Activated T-cell treated with anti-CD3 and anti-CD28 coated beads, Interleukin-2, amount 50 U/mL, for 72 hours (primary cell): ENCODE measurements at regions not wholly inside any gene's neighbourhood (a gene's known extent, or its start where the extent isn't known, plus 50 kb on each side); places are given as distances from the start of the nearest gene placed in this dataset.

ENCODE experiments used
- ATAC-seq, 2 donors: fragments of 150-1000 bp; cut with Tn5 transposase; replicated peaks in 1 of 2; 2 replicates each; pipeline ENCODE4 v1.10.0; 2021; ENCODE audit warnings: moderate library complexity in 2 of 2, mild to moderate bottlenecking in 1 of 2
- DNase-seq, 2 donors: peaks; one replicate each; pipeline ENCODE4 v3.0.0; 2021 to 2022; ENCODE audit warnings: mixed read lengths in 1 of 2
- H3K27ac Mint-ChIP-seq: one replicate; pipeline ENCODE4 v1.8.0; 2022; ENCODE audit warnings: mild to moderate bottlenecking, moderate library complexity, mixed read lengths
- H3K27me3 Mint-ChIP-seq: one replicate; pipeline ENCODE4 v1.8.0; 2022; ENCODE audit warnings: low read depth, mixed read lengths
- H3K36me3 Mint-ChIP-seq, 2 donors: one replicate each; pipeline ENCODE4 v1.8.0; 2022; ENCODE audit warnings: mixed read lengths in 2 of 2, mild to moderate bottlenecking in 1 of 2; ENCODE audit not compliant: insufficient read depth in 2 of 2
- H3K4me1 Mint-ChIP-seq: one replicate; pipeline ENCODE4 v1.8.0; 2022; ENCODE audit warnings: low read depth, mixed read lengths
- H3K4me3 Mint-ChIP-seq, 2 donors: one replicate each; pipeline ENCODE4 v1.8.0; 2022; ENCODE audit warnings: mild to moderate bottlenecking in 2 of 2, mixed read lengths in 2 of 2, moderate library complexity in 2 of 2
- H3K9me3 Mint-ChIP-seq, 2 donors: one replicate each; pipeline ENCODE4 v1.8.0; 2022; ENCODE audit warnings: mixed read lengths in 2 of 2

GRCh38 chr12:107296681-107297089 is 203.3 kb upstream of the CRY1 start:
- no peak for ATAC-seq
- Mint-ChIP-seq H3K4me3 (no peak overlapping the region), H3K36me3 (no peaks in the 10 kb centered on the region), H3K4me1 (peaks cover 7% of the 10 kb centered on the region), H3K27ac (no peak overlapping the region), H3K9me3 (peaks cover 0 to 5% of the 10 kb centered on the region in 2 donors), H3K27me3 (no peaks in the 10 kb centered on the region)
- DNase-seq: no peak

GRCh38 chr12:107302649-107303341 is 209.4 kb upstream of the CRY1 start:
- Mint-ChIP-seq H3K4me3 (no peak overlapping the region), H3K9me3 (peaks cover 0 to 1% of the 10 kb centered on the region in 2 donors), H3K4me1 (no peaks in the 10 kb centered on the region), H3K36me3 (no peaks in the 10 kb centered on the region), H3K27ac (no peak overlapping the region), H3K27me3 (no peaks in the 10 kb centered on the region)
- no peak for ATAC-seq
- no peak for DNase-seq

DNA sequence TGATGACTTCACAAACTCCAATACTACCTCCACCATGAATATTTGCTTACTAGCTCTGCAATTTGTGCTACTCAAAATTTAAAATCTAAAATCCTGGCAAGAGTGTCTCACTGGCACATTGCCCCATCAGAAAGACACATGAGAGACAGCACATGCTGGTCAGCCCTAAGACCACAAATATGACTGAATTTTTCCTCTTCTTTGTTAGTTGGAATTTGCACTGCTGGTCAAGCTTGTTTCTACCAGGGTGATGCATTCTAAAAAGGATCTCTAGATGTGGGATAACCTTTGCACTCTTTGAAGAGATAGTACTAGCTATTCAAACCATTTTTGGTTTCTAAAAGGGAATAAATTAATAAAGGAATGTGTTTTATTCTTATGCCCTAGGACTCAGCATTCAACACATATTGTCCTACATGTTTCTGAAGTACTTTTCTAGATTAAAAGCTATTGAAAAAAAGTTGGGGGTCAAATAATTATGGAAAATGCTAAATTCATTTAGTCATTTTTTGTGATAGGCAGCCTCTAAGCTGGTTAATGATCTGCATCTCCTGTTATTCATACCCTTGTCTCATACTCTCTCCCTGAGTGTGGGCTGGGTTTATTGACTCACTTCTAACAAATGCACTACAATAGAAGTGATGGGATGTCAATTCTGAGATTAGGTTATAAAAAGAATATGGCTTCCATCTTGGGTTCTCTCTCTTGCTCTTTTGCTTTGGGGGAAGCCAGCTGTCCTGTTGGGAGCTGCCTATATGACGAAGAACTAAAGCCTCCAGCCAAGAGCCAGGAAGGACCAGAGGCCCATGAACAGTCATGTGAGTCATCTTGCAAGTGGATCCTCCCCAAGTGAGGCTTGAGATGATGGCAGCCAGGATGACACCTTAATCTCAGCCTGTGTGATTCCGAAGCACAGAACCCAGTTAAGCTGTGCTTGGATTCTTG is 211.5 kb upstream of the CRY1 start:
- DNase-seq (no peak), ATAC-seq (no peak)
- no peak overlapping the region for H3K27ac Mint-ChIP-seq
- no peaks in the 10 kb centered on the region for H3K36me3 Mint-ChIP-seq
- H3K4me3 Mint-ChIP-seq: no peak overlapping the region
- peaks cover 10% of the 10 kb centered on the region for H3K4me1 Mint-ChIP-seq
- no peaks in the 10 kb centered on the region for H3K27me3 Mint-ChIP-seq
- H3K9me3 Mint-ChIP-seq: peaks cover 0 to 1% of the 10 kb centered on the region in 2 donors

- no peak for ATAC-seq
- no peak overlapping the region for H3K4me3 Mint-ChIP-seq
- H3K36me3 Mint-ChIP-seq: no peaks in the 10 kb centered on the region
Observed at GRCh38 chr12:107306141-107306659, 212.9 kb upstream of the CRY1 start.

DNA sequence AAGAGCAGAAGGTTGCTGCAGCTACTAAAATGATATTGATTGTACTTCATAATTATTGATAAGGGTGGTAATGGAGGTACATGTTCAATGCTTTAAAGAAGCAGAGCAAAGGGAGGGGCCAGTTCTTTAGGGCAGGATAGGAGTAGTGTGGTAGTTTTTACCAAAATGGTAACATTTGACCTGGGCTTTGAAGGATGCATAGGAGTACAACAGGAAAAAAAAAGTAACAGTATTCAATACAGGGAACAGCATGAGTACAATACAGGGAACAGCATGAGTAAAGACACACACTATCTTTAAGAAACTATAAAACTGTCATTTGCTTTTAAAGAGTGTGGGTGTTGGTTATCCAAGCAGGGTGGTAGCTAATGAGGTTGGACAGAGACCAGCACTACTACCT is 215.0 kb upstream of the CRY1 start:
- Mint-ChIP-seq H3K4me3 (no peak overlapping the region), H3K4me1 (peaks cover 10% of the 10 kb centered on the region), H3K27ac (no peak overlapping the region), H3K9me3 (no peaks in the 10 kb centered on the region), H3K36me3 (no peaks in the 10 kb centered on the region), H3K27me3 (peaks cover 5% of the 10 kb centered on the region)
- ATAC-seq: no peak
- DNase-seq: no peak

More at GRCh38 chr12:107306141-107306659, 212.9 kb upstream of the CRY1 start:
- no peak for DNase-seq
- H3K9me3 Mint-ChIP-seq: peaks cover 0 to 1% of the 10 kb centered on the region in 2 donors
- H3K4me1 Mint-ChIP-seq: peaks cover 10% of the 10 kb centered on the region
- no peak overlapping the region for H3K27ac Mint-ChIP-seq
- no peaks in the 10 kb centered on the region for H3K27me3 Mint-ChIP-seq

DNA sequence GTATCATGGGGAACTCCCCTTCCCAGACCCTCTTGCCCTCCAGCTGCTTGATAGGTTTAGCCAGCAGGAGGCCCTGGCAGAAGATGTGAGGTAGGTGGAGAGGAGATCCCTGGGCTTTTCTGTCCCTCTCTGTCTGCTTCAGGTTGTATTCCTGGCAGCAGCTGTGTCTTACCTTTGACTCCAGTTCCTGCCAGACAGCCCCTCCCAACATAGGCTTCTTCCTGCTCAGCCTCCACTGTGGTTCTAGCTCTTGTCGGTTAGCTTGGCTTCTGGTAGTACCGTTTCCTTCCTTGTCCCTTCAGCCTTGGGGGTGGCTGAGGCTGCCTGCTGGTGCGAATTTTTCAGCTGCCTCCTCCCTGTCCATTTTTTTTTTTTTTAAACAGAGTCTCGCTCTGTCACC is 215.7 kb upstream of the CRY1 start:
- Mint-ChIP-seq H3K27me3 (peaks cover 5% of the 10 kb centered on the region), H3K9me3 (no peaks in the 10 kb centered on the region), H3K4me1 (peaks cover 10% of the 10 kb centered on the region), H3K27ac (no peak overlapping the region), H3K4me3 (no peak overlapping the region), H3K36me3 (no peaks in the 10 kb centered on the region)
- ATAC-seq (peak in 1 of 2 donors; percentile 21), DNase-seq (no peak)

DNA sequence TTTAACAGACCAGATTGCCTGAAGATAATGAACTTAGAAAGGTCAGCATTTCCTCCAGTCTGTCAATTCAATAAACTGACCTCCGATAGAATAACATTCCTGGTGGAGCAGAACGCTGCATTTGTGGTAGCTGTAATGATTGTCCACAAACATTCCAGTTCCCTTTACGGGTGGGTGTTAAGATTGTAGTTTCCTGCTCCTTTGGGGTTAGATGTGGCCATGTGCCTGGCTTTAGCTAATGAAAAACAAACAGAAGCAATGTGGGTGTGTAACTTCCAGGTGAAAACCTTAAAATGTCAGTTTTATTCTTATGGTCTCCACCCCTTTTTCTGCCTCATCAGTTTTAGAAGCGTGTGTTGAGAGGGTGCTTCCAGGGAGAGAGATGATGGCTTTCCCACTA is 217.3 kb upstream of the CRY1 start:
- H3K9me3 Mint-ChIP-seq: no peaks in the 10 kb centered on the region
- H3K4me1 Mint-ChIP-seq: peaks cover 10% of the 10 kb centered on the region
- DNase-seq (no peak), ATAC-seq (no peak)
- no peaks in the 10 kb centered on the region for H3K36me3 Mint-ChIP-seq
- H3K27ac Mint-ChIP-seq: no peak overlapping the region
- H3K27me3 Mint-ChIP-seq: peaks cover 12% of the 10 kb centered on the region
- no peak overlapping the region for H3K4me3 Mint-ChIP-seq

- H3K4me3 Mint-ChIP-seq: no peak overlapping the region
- H3K9me3 Mint-ChIP-seq: no peaks in the 10 kb centered on the region
- H3K36me3 Mint-ChIP-seq: no peaks in the 10 kb centered on the region
- H3K27me3 Mint-ChIP-seq: peaks cover 12% of the 10 kb centered on the region
- no peak overlapping the region for H3K27ac Mint-ChIP-seq
- H3K4me1 Mint-ChIP-seq: peaks cover 10% of the 10 kb centered on the region
- DNase-seq: no peak
- no peak for ATAC-seq
Observed at GRCh38 chr12:107311682-107312081, 218.3 kb upstream of the CRY1 start.

DNA sequence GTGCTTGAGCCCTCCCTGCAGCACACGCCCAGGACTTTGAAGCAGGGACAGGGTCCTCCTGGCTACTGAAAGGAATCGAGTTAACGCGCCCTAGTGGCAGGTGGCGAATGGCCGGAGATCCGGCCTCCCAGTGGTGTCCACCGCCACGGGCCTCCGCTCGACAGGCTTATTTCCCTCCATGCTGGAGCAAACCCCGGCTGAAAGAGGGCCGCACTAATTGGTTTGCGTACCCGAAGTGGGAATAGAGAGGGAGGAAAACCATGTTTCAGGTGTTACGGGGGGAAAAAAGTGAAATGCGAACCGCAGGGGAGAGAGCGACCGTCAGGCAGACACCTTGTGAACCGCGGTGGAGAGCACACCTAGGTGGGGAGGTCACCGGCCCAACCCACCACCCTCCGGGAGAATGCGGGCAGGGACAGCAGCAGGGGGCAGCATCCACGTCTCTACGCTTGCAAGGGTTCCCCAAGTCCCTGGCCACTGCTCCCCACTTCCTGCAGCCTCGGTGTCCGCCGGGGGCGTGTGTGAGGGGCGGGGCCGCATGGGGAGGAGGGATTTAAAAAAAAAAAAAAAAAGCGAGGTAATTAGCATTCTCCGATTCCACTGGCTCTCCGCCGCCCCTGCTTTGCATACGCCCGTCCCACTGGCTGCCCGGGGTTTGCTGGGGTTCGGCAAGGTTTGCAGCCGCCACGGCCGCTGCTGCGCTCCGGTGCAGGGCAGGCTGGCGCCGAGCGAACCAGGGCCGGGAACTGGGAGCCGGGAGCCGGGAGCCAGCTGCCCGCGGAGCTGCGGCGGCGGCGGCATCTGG is 224.6 kb upstream of the CRY1 start:
- Mint-ChIP-seq H3K27ac (peak overlapping the region; percentile 82), H3K4me1 (peaks cover 27% of the 10 kb centered on the region), H3K9me3 (no peaks in the 10 kb centered on the region), H3K36me3 (peaks cover 0 to 7% of the 10 kb centered on the region in 2 donors), H3K4me3 (peak overlapping the region; percentile 88 to 97), H3K27me3 (peaks cover 13% of the 10 kb centered on the region)
- peak; percentile 90 to 94 for DNase-seq
- peak; percentile 66 to 75 for ATAC-seq

DNA sequence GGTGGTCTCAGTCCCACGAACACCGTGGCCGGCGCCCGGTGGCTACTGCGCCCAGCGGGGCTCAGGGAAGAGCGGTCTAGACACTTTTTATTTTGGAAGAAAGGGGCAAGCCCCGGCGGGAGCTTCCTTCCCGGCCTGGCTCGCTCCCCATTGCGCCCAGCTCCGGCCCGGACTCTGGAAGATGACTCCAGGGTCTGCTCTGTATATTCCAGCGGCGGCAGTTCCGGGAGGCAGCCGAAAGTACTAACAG is 225.1 kb upstream of the CRY1 start:
- Mint-ChIP-seq H3K27me3 (peaks cover 13% of the 10 kb centered on the region), H3K27ac (no peak overlapping the region), H3K36me3 (peaks cover 0 to 7% of the 10 kb centered on the region in 2 donors), H3K4me3 (peak overlapping the region; percentile 88 to 97), H3K9me3 (no peaks in the 10 kb centered on the region), H3K4me1 (peaks cover 32% of the 10 kb centered on the region)
- DNase-seq (no peak), ATAC-seq (no peak)

GRCh38 chr12:107318806-107319532 is 225.6 kb upstream of the CRY1 start:
- Mint-ChIP-seq H3K4me1 (peaks cover 37% of the 10 kb centered on the region), H3K27ac (no peak overlapping the region), H3K4me3 (peak overlapping the region; percentile 88 to 97)

GRCh38 chr12:107319533-107320032 is 226.2 kb upstream of the CRY1 start:
- Mint-ChIP-seq H3K36me3 (peaks cover 0 to 7% of the 10 kb centered on the region in 2 donors), H3K27ac (no peak overlapping the region), H3K4me1 (peaks cover 39% of the 10 kb centered on the region), H3K9me3 (no peaks in the 10 kb centered on the region), H3K27me3 (peaks cover 12% of the 10 kb centered on the region), H3K4me3 (peak overlapping the region; percentile 88 to 97)
- peak; percentile 23 to 37 for DNase-seq
- no peak for ATAC-seq

More at GRCh38 chr12:107318806-107319532, 225.6 kb upstream of the CRY1 start:
- ATAC-seq (no peak), DNase-seq (peak; percentile 35 to 41)
- H3K36me3 Mint-ChIP-seq: peaks cover 0 to 7% of the 10 kb centered on the region in 2 donors
- peaks cover 13% of the 10 kb centered on the region for H3K27me3 Mint-ChIP-seq
- H3K9me3 Mint-ChIP-seq: no peaks in the 10 kb centered on the region
